ENCODE measurements at regions not wholly inside any gene's neighbourhood (a gene's known extent, or its start where the extent isn't known, plus 50 kb on each side); places are given as distances from the start of the nearest gene placed in this dataset.
A peak's percentile ranks its signal among the peaks of the same experiment; 100 is the strongest.

- ATAC-seq (ENCODE audit: poor library complexity) (no peak), DNase-seq (no peak)
- intact Hi-C loops (cut with DNase I) = no loop called here
Observed at GRCh38 chr12:11561411-11561810, 88.1 kb upstream of the ETV6 start.

GRCh38 chr12:11563785-11564739 lies 85.4 kb upstream of the ETV6 start:
- intact Hi-C loops (cut with DNase I) = no loop called here
- ATAC-seq (ENCODE audit: poor library complexity) (no peak), DNase-seq (no peak)

- ATAC-seq (ENCODE audit: poor library complexity) = no peak
- intact Hi-C loops (cut with DNase I) = no loop called here
- DNase-seq = no peak
Observed at GRCh38 chr12:11564984-11565651, 84.4 kb upstream of the ETV6 start.

- intact Hi-C loops (cut with DNase I) = no loop called here
- DNase-seq (no peak), ATAC-seq (ENCODE audit: poor library complexity) (no peak)
Observed at GRCh38 chr12:11565752-11566151, 83.7 kb upstream of the ETV6 start.

- intact Hi-C loops (cut with DNase I) = no loop called here
- ATAC-seq (ENCODE audit: poor library complexity) = no peak
- DNase-seq = no peak
Observed at GRCh38 chr12:11568155-11568761, 81.2 kb upstream of the ETV6 start.

GRCh38 chr12:11568762-11569478 lies 80.6 kb upstream of the ETV6 start:
- ATAC-seq (ENCODE audit: poor library complexity) = no peak
- intact Hi-C loops (cut with DNase I) = no loop called here
- DNase-seq = no peak

- intact Hi-C loops (cut with DNase I) = no loop called here
- no peak for ATAC-seq (ENCODE audit: poor library complexity)
- DNase-seq = no peak
Observed at GRCh38 chr12:11569716-11570115, 79.8 kb upstream of the ETV6 start.

- intact Hi-C loops (cut with DNase I) = no loop called here
Observed at GRCh38 chr12:11573880-11574279, 75.6 kb upstream of the ETV6 start.

GRCh38 chr12:11576104-11576503 lies 73.4 kb upstream of the ETV6 start:
- intact Hi-C loops (cut with DNase I) = no loop called here
- no peak for DNase-seq
- ATAC-seq (ENCODE audit: poor library complexity) = no peak

More at GRCh38 chr12:11573880-11574279, 75.6 kb upstream of the ETV6 start:
- ATAC-seq (ENCODE audit: poor library complexity) = no peak
- DNase-seq = no peak

GRCh38 chr12:11577658-11578260 lies 71.7 kb upstream of the ETV6 start:
- ATAC-seq (ENCODE audit: poor library complexity) (no peak), DNase-seq (no peak)
- intact Hi-C loops (cut with DNase I) = no loop called here

GRCh38 chr12:11578461-11578993 lies 70.9 kb upstream of the ETV6 start:
- intact Hi-C loops (cut with DNase I) = no loop called here
- ATAC-seq (ENCODE audit: poor library complexity) (no peak), DNase-seq (no peak)

- ATAC-seq (ENCODE audit: poor library complexity) (peak; percentile 66), DNase-seq (no peak)
- intact Hi-C loops (cut with DNase I) = loop anchor here (2.0 to 10.0 kb wide), 2 partner anchors 453 to 755 kb away; no protein-coding TSS in a partner anchor
Observed at GRCh38 chr12:11580125-11580751, 69.2 kb upstream of the ETV6 start.

GRCh38 chr12:11581179-11581755 lies 68.2 kb upstream of the ETV6 start:
- DNase-seq = no peak
- peak; percentile 65 for ATAC-seq (ENCODE audit: poor library complexity)
- intact Hi-C loops (cut with DNase I) = loop anchor here (2.0 to 10.0 kb wide), 2 partner anchors 452 to 754 kb away; no protein-coding TSS in a partner anchor

- DNase-seq (no peak), ATAC-seq (ENCODE audit: poor library complexity) (no peak)
- intact Hi-C loops (cut with DNase I) = loop anchor here (10.0 kb wide), 1 partner anchor 750 kb away; no protein-coding TSS in a partner anchor
Observed at GRCh38 chr12:11584221-11584855, 65.1 kb upstream of the ETV6 start.

GRCh38 chr12:11592484-11592883 lies 57.0 kb upstream of the ETV6 start:
- no peak for ATAC-seq (ENCODE audit: poor library complexity)
- intact Hi-C loops (cut with DNase I) = no loop called here
- DNase-seq = no peak

- no peak for ATAC-seq (ENCODE audit: poor library complexity)
- intact Hi-C loops (cut with DNase I) = no loop called here
Observed at GRCh38 chr12:11593013-11593412, 56.5 kb upstream of the ETV6 start.

GRCh38 chr12:11595080-11595479 lies 54.4 kb upstream of the ETV6 start:
- ATAC-seq (ENCODE audit: poor library complexity) = no peak
- DNase-seq = no peak
- intact Hi-C loops (cut with DNase I) = no loop called here

More at GRCh38 chr12:11593013-11593412, 56.5 kb upstream of the ETV6 start:
- no peak for DNase-seq
